GM12874 (cell line): ENCODE measurements at regions not wholly inside any gene's neighbourhood (a gene's known extent, or its start where the extent isn't known, plus 50 kb on each side); places are given as distances from the start of the nearest gene placed in this dataset.

Experiments
- TF ChIP-seq, protein P1 (sequence below): IDR thresholded peaks from 2 replicates; pipeline ENCODE4 v1.5.1; 2011; ENCODE audit warnings: low read depth, mild to moderate bottlenecking, control low read depth, low read length, moderate library complexity; ENCODE audit not compliant: insufficient read depth

GRCh38 chr5:89499787-89500186, 616.8 kb upstream of the MEF2C start:
- TF ChIP-seq, protein P1, sequence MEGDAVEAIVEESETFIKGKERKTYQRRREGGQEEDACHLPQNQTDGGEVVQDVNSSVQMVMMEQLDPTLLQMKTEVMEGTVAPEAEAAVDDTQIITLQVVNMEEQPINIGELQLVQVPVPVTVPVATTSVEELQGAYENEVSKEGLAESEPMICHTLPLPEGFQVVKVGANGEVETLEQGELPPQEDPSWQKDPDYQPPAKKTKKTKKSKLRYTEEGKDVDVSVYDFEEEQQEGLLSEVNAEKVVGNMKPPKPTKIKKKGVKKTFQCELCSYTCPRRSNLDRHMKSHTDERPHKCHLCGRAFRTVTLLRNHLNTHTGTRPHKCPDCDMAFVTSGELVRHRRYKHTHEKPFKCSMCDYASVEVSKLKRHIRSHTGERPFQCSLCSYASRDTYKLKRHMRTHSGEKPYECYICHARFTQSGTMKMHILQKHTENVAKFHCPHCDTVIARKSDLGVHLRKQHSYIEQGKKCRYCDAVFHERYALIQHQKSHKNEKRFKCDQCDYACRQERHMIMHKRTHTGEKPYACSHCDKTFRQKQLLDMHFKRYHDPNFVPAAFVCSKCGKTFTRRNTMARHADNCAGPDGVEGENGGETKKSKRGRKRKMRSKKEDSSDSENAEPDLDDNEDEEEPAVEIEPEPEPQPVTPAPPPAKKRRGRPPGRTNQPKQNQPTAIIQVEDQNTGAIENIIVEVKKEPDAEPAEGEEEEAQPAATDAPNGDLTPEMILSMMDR: no peak

DNA sequence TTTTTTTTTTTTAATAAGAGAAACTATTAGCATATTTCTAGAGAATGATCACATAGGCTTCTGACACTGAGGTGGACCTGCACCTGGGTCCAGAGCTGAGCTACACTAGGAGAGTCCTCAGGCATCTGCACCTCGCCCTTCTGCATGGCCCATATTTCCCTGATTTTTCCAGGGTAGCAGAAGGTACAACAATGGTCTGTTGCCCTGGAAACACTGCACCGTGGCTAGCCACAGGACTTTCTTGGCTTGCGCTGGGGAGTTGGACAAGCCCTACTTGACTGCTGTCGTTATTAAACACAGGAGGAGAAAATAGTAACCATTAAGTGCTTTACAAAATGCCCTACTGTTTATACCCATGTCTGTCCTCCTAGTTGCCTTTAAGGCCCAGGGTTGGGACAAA, 615.7 kb upstream of the MEF2C start:
- TF ChIP-seq, protein P1: no peak

DNA sequence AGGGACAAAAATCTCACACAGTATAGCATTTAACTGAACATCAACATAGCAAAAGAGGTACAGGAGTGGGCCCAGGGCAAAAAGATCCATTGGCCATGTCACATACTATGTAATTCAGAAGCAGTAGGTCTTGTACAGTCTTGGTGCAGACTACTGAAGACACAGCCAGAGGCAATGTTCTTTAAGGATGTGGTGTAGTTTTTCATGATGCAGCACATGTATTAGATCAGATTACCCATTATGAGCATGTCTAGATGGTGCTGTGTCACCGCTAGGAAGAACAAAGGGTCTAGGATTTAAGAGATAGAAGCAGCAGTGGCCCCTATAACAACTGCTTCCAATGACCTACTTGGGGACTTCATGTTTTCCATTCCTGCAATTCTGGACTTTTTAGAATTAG, 610.4 kb upstream of the MEF2C start:
- TF ChIP-seq, protein P1: no peak

DNA sequence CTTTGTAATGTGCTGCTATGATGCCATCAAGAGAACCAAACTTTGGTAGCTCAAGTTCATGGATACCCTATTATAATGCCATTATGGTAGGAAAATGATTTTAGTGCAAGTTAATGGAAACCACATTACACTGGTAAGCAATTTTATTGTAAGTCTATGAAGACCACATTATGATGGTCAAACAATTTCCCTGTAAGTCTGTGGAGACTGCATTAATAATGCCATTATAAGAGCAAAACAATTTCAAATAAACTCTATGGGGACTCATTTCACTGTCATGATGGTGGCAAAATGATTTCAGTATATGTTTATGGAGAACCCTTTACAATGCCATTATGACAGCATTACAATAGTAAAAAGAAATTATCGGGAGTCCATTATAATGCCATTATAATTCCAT, 602.0 kb upstream of the MEF2C start:
- TF ChIP-seq, protein P1: no peak

DNA sequence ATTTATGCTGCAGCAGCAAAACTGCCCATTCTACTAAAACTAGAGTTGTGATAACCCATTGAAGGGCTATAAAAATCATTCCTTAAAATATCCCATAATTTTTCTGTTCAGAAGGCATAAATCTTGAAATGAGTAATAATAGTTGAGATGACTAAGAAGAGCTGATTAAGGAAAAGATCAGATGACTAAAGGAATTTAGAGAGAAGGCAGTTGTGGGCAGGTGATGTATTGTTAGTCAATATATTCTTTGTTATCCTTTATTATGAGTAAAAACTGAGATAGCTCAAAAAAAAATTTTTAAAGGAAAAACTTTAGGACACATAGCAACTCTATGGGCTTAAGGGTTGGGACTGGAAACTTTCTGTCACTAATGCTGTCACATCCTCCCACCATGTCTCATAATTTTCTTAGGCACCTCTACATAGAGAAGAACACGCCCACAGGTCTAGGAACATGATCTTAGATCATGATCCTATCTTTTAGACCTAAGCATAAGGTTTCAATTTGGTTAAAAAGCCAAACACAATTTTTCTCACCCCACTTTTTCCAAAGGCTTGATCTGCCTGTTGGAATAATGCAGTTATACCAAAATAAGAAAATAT, 597.5 kb upstream of the MEF2C start:
- TF ChIP-seq, protein P1: no peak

DNA sequence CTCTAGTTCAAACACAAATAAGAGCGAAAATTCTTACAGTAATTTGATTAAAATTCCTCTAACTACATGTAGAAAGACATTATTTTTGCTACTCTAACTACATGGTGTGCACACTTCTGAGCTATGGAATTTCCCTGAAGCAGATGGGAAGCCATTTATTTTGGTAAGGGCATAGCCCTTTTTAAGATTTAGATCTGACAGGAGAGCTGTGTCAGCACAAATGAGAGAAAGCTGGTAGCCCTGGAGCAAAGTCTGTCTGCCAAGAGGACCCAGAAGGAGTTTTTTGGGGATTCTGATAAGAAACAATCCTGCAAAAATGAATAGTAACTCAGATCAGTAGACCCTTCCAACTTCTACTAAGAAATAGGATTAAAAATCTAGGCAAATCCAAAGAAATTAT, 595.9 kb upstream of the MEF2C start:
- TF ChIP-seq, protein P1: no peak

GRCh38 chr5:89473196-89473595, 590.2 kb upstream of the MEF2C start:
- TF ChIP-seq, protein P1: no peak
